HG03045 (cell line): ENCODE measurements at regions not wholly inside any gene's neighbourhood (a gene's known extent, or its start where the extent isn't known, plus 50 kb on each side); places are given as distances from the start of the nearest gene placed in this dataset.
"Not testable (repeated sequence)": the region's sequence is repeated elsewhere in the genome, so short reads cannot be mapped to it uniquely, and the experiment has no call there.

ENCODE experiments used
- ATAC-seq: cut with Tn5 transposase; IDR thresholded peaks from one replicate; pipeline ENCODE4 v1.9.1; 2021; ENCODE audit warnings: mild to moderate bottlenecking, moderate library complexity; ENCODE audit not compliant: unreplicated experiment

DNA sequence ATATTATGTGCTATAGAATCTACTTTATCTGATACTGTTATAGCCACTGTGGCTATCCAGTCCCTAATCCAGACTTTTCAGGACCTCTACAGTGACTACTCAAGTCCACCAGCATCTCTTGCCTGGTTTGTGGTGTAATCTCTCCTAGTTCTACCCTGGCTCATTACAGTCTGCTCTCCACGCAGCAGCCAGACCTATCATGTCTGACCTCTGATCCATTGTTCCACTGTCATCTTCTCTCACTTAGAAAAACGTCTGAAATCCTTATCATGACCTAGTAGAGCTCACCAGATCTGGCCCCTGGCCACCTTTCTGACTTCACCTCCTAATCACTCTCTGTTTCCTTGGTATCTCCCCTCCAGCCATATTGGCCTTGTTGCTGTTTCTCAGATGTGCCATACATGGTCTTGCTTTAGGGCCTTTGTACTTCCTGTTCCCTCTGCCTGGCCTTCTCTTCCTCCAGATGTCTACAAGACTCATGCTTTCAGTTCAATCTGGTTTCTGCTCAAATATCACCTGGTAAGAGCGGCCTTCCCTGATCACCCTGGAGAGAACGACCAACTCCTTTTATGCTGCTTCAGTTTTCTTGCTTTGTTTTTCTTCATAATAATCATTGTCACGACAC, 475.5 kb downstream of the AACS start:
- no peak for ATAC-seq

DNA sequence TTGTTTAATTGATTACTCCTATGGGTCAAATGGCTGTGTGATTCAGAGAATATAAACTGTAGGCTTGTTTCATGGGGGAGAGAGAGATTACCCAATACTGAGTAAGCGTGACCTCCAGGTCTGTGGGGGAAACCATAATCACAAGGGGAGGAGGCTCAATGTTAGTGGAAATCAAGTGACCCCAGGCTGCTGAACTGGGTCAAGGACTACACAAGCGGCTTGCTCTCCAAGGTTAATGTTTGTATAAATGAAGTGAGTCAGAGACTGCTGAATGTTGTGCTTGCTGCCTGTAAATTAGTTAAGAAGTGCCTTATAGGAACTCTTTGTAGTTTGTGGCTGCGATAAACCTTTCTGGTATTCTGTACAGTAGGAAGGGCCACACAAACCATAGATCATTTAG, 479.7 kb downstream of the AACS start:
- ATAC-seq = no peak

DNA sequence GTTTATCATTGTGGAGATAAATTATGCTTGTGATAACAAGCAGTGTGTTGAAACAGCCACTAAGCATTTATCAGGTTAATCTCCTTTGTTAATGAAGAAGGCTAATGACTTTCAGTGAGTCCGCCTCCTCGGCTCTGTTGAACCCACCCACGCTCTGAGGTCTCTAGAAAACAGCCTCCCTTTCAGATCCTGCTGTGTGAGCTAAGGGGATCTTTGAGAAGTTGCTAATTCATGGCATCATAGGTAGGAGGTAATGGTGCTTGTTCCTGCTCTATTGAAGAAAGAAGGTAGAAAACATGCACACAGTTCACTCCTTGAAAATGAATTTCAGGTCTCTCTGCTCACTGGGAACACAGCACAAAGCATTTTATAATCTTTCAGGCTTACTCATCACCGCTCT, 483.9 kb downstream of the AACS start:
- ATAC-seq = no peak

DNA sequence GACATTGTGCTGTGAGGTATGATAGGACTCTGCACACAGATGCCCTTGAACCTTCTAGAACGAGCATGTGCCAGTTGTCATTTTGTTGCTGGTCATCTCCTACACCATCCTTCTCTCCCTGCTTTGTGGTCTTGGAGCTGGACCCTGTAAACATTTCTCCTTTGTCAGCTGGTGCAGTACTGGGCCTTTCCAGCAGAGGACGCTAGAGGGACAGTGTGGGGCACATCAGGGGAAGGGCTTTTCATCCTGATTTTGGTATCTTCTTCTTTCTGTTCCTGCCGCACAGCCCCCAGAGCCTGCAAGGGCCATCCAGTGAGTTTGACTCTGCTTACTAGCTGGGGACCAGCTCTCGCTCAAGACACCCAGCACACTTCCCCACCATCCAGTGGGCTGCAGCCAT, 484.6 kb downstream of the AACS start:
- ATAC-seq = no peak

DNA sequence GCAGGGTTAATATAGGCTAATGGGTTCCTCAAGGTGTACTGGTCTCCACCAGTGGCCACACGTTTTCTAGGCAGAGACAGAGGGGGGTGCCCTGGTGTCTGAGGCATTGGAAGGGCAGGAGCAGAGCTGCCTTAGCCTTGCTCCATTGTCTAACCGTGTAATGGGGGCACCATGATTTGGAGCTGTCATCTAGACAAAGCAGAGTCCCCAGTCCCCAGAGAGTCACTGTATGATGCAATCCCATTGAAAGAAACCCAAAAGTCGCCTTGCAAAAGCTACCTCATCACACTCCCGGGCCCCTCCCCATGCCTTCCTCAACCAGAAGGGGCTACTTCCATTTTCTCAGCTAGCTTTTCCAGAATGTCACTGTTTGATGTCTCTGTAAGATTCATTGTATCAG, 487.1 kb downstream of the AACS start:
- no peak for ATAC-seq

DNA sequence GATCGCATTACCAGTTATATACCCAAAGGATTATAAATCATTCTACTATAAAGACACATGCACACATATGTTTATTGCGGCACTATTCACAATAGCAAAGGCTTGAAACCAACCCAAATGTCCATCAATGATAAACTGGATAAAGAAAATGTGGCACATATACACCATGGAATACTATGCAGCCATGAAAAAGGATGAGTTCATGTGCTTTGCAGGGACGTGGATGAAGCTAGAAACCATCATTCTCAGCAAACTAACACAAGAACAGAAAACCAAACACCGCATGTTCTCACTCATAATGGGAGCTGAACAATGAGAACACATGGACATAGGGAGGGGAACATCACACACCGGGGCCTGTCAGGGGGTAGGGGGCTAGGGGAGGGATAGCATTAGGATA, 495.8 kb downstream of the AACS start:
- not testable (repeated sequence) for ATAC-seq

DNA sequence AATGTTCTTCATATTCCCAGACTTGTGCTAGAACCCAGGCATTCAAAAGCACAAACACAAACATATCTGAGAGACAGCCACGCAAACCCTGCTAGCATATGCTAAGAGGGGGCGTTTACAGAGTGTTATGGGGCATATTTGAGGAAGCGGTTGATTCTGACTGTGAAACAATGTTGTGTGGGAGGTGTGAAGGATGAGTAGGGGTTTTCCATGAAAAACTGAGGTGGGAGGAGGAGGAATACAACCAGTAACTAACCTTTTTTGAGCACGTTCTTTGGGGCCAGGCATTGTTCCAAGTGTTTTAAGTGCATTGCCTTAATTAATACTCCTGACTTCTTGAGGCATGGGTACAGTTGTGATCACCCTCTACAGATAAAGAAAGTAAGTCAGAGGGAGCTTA, 499.5 kb downstream of the AACS start:
- no peak for ATAC-seq

DNA sequence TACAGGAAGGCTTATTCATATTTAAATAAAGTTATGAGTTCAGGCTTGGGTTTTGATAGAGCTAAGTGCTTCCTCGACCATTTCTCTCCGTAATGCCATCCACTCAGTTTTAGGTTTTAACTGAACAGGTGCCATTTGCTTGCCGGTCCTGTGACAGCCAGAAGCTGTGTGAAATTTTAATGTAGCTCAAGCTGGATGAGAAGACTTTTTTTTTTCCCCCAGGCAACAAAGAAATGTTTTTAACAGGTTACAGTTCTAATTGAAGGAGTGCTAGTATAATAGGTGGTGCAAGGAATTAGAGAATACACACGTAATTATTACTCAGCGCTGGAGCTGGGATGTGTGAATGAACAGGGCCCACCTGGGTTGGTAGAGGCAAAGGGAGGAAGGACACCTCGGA, 502.3 kb downstream of the AACS start:
- no peak for ATAC-seq

DNA sequence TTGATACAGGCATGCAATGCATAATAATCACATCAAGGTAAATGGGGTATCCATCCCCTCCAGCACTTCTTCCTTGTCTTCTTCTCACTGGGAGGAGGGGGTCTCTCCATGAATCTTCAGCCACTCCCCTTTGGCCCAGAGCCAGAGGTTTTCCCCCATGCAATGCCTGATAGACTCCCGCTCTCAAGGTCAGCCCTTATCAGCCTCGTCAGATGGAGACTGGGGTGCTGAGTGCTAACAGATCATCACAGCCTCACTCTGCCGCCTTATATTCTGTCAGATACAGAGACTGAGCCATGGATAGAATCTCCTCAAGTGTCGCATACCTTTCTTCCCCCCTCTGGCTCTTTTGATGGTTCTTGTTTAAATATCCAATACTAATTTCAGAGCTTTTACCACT, 503.1 kb downstream of the AACS start:
- ATAC-seq = no peak

DNA sequence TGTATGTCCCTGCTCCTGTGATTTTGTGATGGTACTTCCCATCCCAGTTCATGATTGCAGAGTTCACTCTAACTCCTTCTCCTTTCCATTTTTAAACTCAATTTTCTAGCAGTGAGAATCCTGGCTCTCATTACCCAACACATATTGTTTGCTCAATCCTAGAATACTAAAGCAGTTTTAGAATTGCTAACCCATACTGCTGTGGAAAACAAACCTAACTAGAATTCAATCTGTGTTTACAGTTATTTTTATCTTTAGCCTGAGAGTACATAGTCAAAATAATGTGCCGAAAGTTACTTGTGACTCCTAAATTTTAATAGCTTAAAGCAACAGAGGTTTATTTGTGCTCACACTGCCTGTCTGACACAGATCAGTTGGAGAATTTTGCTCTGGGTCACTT, 508.0 kb downstream of the AACS start:
- no peak for ATAC-seq

DNA sequence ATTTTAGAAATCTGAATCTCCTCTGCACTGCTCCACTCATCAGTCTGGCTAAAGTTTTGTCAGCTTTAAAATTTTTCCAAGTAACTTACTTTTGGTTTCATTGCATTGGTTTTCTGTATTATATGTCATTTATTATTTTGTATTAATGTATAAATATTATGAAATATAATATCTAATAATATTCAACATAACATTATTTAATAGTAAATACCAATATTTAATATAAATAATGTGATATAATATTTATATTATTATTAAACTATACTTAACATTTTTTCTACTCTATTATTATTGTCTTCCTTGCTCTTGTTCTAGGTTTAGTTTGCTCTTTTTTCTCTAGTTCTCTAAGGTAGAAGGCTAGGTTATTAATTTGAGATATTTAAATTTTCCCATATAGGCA, 512.1 kb downstream of the AACS start:
- no peak for ATAC-seq

DNA sequence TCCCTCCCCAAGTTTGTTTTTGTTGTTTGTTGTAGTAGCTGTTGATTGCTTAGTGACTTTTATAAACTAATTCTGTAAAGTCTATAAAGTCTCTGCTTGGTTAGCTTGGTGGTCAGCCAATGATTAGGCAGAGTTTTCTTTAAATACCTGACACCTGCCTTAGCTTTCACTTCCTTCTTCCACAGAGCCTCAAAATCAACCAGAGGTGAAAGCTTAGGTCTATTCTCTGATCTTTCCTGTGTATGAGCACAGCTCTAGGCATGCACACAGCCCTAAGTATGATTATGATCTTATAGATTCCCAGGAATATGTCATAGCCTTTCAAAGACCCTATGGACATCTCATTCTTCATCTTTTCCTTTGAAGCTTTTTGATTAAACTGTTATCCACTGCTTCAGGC, 514.7 kb downstream of the AACS start:
- ATAC-seq = no peak

DNA sequence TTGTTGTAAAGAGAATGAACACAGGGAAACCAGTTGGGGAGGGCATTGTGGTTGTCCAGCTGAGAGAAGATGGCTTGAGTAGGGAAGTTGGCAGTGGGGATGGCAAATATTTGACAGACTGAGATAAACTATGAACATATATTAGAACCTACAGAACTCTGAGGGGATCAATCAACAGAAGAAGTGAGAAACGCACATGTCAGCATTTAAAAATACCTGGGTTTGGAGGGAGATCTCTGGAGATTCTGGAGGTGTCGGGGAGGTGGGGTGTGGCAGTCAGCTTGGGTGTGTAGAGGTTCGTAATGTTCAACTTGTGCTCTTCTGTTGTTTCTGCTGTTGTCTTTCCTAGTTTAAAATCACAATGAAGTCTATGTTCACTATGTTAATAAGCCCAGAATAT, 517.8 kb downstream of the AACS start:
- no peak for ATAC-seq

DNA sequence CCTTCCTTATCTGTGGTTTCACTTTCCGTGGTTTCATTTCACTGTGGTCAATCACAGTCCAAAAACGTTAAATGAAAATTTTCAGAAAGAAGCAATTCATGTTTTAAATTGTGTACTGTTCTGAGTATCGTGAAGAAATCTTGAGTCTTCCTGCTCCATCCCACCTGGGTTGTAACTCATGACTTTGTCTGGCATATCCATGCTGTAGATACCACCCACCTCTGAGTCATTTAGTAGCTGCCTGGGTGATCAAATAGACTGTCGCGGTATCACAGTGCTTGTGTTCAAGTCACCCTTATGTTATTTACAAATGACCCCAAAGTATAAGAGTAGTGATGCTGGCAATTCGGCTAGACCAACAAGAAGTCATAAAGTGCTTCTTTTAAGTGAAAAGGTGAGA, 521.2 kb downstream of the AACS start:
- no peak for ATAC-seq

DNA sequence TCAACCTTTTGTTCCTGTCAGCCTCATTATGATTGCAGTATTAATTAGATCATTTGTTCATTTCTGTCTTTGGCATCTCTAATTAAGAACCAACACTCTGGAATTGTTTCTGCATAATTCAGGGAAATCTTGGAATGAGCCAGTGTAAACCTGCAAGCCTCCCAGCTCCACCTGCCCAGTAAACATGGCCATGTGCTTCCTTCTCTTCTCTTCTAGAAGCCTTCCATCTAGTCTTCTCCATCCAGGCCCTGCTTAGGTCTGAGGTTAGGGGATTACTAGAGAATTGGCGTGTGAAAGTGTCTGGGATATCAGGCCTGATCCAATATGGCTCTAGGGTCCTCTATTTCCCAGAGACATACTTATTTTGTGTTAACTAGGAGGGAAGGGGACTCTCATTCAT, 528.0 kb downstream of the AACS start:
- no peak for ATAC-seq

DNA sequence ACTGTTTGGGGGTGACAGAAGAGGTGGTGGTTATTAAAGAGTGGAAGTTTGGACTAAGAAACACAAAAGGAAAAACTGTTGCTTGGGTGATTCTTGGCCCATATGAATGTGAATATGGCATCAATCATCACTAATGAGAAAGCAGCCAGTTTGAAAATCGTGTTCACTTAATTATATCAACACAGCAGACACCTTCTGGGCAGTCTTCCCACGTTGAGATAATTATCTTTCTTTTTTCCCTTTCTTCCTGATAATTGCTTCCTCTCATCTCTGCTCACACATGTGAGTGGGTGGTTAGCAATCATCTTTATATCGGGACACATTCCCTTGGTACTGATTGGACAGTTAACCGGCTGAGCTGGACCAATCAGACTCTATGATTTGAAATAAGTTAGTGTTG, 539.7 kb downstream of the AACS start:
- ATAC-seq = no peak

DNA sequence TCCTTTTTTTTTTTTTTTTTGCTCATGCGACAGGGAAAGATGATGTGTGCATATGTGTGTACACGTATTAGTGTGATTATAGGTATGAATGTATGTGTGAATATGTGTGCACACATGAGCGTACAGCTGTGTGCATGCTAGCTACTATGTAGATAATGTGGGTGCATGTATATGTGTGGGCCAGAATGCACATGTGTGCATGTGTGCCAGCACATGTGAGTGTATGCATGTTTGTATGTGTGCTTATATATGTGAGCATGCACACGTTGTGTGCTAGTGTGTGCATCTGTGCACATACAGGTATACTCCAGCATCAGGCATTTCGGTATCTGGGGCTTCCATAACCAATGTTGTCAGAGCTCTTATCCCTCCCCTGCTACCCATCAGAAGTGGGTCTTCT, 541.1 kb downstream of the AACS start:
- no peak for ATAC-seq

DNA sequence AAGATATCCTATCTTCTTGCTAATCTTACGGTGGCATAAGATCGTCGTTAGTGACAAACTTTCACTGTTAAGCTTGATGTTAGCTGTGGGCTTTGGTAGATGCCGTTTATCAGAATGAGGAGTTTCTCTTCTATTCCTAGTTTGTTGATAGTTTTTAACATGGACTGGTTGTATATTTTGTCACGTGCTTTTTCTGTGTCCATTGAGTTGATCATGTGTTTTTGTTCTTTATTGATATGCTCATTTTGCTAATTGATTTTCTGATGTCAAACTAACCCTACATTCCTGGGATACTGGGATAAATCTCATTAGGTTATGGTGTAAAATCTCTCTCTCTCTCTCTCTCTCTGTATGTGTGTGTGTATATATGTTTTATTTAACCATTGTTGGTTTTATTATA, 545.1 kb downstream of the AACS start:
- ATAC-seq = no peak

DNA sequence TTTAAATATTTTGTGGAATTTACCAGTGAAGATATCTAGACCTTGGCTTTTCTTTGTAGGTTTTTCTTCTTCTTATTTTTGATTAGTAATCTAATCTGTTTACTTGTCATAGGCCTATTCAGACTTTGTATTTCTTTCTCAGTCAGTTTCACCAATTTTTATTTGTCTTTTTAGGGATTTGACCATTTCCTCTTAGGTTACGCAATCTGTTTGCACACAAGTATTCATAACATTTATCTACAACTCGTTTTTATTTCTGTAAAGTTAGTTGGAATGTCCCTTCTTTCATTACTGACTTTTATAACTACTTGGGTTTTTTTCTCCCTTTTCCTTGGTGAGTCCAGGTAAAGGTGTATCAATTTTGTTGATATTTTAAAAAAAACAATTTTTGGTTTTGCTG, 545.7 kb downstream of the AACS start:
- no peak for ATAC-seq

DNA sequence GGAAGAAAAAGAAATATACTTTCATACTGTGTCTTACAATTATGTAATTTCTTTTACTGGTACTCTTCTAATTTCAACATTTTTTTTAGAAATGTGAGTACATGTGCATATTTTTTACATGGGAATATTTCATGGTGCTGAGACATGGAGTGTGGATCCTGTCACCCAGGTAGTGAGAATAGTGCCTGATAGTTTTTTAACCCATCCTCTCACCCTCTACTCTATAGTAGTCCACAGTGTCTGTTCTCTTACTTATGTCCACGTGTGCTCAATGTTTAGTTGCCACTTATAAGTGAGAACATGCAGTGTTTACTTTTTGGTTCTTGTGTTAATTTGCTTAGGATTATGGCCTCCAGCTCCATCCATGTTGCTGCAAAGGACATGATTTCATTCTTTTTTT, 548.8 kb downstream of the AACS start:
- ATAC-seq = no peak

DNA sequence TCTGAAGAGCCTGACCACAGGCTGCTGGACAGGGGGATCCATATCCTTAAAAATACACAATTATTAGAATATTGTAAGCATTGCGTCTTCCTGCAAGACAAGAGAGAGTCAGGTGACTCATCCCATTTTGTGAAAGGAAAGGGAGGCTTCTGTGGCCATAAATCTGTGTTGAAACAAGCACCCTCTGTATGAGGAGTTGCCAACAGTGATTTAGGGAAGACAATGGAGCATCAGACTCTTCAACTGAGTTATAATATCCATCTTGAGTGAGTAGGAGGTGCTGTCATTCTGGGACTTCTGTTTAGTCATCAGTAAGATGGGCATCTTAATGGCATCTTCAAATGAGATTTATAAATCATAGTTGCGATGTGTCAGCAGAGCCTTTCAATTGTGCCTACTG, 554.5 kb downstream of the AACS start:
- no peak for ATAC-seq

DNA sequence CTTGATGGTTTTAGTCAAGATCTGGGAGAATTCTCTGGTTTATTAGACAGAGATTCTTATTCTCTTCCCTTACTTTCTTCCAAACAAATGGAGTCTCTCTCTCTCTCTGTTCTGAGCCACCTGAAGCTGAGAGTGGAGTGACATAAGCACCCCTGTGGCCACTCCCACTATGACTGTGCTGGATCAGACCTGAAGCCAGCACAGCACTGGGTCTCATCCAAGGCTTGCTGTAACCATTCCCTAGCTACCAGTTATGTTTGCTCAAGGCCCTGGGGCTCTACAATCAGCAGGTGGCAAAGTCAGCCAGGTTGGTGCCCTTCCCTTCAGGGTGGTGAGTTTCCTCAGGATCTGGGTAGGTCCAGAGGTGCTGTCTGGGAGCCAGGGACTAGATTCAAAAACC, 568.5 kb downstream of the AACS start:
- no peak for ATAC-seq

DNA sequence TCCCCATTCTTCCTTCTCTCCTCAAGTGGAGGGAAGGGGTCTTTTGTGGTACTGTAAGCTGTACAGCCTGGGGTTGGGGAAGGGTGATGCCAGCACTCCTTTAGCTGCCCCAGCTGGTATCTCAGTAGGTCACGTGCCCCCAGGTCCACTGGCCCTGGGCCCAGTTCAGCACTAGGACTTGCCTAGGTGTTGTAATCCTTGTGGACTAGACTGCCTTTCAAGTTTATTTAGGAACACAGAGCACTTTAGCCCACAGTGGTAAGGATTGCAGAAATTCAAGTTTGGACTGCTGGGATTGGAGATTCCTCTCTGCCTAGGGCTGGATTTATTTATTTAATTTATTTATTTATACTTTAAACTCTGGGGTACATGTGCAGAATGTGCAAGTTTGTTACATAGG, 569.6 kb downstream of the AACS start:
- ATAC-seq = no peak

DNA sequence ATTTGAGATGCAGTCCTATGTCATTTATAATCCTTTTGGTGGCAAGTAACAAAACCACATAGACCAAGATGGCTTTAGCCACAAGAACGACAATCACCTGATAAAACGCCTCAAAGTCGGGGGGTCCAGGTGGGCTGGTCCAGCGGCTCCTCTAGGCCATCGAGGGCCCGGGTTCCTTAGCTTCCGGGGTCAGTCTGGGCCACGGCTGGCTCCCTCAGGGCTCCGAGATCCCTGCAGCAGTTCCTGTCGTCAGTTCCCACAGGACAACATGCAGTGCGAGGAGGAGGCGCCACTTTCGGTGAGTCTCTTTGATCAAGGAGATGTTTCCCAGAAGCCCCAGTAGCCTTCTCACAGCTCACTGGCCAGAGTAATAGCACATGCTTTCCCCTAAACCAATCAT, 574.6 kb downstream of the AACS start:
- ATAC-seq = no peak
